B cell (primary cell): ENCODE measurements at regions not wholly inside any gene's neighbourhood (a gene's known extent, or its start where the extent isn't known, plus 50 kb on each side); places are given as distances from the start of the nearest gene placed in this dataset.

ENCODE experiments used
- ATAC-seq: fragments of 200-7000 bp; cut with Tn5 transposase; one replicate; pipeline ENCODE4 v1.10.0; 2021; ENCODE audit warnings: low read depth, mild to moderate bottlenecking, moderate number of reproducible peaks, moderate library complexity
- CTCF ChIA-PET: fragments of 350-600 bp; sonication (Branson Sonifier 250); formaldehyde crosslinking; loops from one replicate; lab custom pipeline; 2021; ENCODE audit warnings: antibody characterized with exemption, inconsistent platforms; lab: Charles Lee
- POLR2A ChIA-PET: fragments of 350-600 bp; sonication (Branson Sonifier 250); formaldehyde crosslinking; loops from one replicate; lab custom pipeline; 2021; ENCODE audit warnings: antibody characterized with exemption; lab: Charles Lee
- DNase-seq: peaks from one replicate; pipeline ENCODE4 v3.0.0; 2013
- H2AFZ ChIP-seq: 2 replicates; pipeline ENCODE4 v1.6.1; 2012; ENCODE audit warnings: mild to moderate bottlenecking, low read depth, low read length; ENCODE audit not compliant: insufficient read depth, poor library complexity, severe bottlenecking
- H3K27ac ChIP-seq, 2 donors: 1 replicate in 1 of 2; 2 replicates in 1 of 2; pipeline ENCODE4 v1.5.1; 2012 to 2013; ENCODE audit warnings: low read length in 2 of 2, mild to moderate bottlenecking in 2 of 2, moderate library complexity in 1 of 2
- H3K27me3 ChIP-seq, 4 experiments: fragments of 200-600 bp in 1 of 4; sonication (generic) in 1 of 4; replicated peaks in 1 of 4; 1 replicate in 2 of 4; 2 replicates in 2 of 4; pipeline versions ENCODE4 v1.6.1 to v1.7.0; 2013 to 2016; ENCODE audit warnings: low read length in 3 of 4, mild to moderate bottlenecking in 2 of 4, mixed read lengths in 1 of 4, moderate library complexity in 1 of 4; ENCODE audit not compliant: insufficient read depth in 4 of 4, control insufficient read depth in 3 of 4; ENCODE audit errors: control extremely low read depth in 1 of 4
- H3K36me3 ChIP-seq, 2 experiments: replicated peaks in 1 of 2; 1 replicate in 1 of 2; 2 replicates in 1 of 2; pipeline versions ENCODE4 v1.6.1 to v1.7.1; 2013; ENCODE audit warnings: low read length in 1 of 2; ENCODE audit not compliant: insufficient read depth in 2 of 2, control insufficient read depth in 1 of 2; ENCODE audit errors: control extremely low read depth in 1 of 2, extremely low read depth in 1 of 2
- H3K4me1 ChIP-seq, 2 donors: fragments of 200-600 bp in 1 of 2; sonication (generic) in 1 of 2; 1 replicate in 1 of 2; 2 replicates in 1 of 2; pipeline versions ENCODE4 v1.5.1 to v1.6.1; 2013 to 2017; ENCODE audit warnings: low read length in 2 of 2; ENCODE audit not compliant: control insufficient read depth in 2 of 2, insufficient read depth in 2 of 2
- H3K4me2 ChIP-seq: replicated peaks from 2 replicates; pipeline ENCODE3; 2012; ENCODE audit warnings: mild to moderate bottlenecking, low read depth, low read length; ENCODE audit not compliant: poor library complexity, severe bottlenecking
- H3K4me3 ChIP-seq, 5 experiments: fragments of 200-600 bp in 1 of 5; sonication (generic) in 1 of 5; 1 replicate in 3 of 5; 2 replicates in 2 of 5; pipeline versions ENCODE4 v1.5.1 to v1.7.0; 2011 to 2016; ENCODE audit warnings: low read length in 4 of 5, mild to moderate bottlenecking in 4 of 5, low read depth in 2 of 5, control low read depth in 1 of 5, moderate library complexity in 1 of 5; ENCODE audit not compliant: insufficient read depth in 1 of 5; ENCODE audit errors: control extremely low read depth in 1 of 5, extremely low read depth in 1 of 5
- H3K79me2 ChIP-seq: fragments of 200-600 bp; sonication (generic); one replicate; pipeline ENCODE4 v1.6.0; 2016; ENCODE audit warnings: low read length; ENCODE audit not compliant: control insufficient read depth, insufficient read depth
- H3K9ac ChIP-seq: fragments of 200-600 bp; sonication (generic); 2 replicates; pipeline ENCODE4 v1.6.1; 2017; ENCODE audit warnings: mild to moderate bottlenecking, low read length, moderate library complexity
- H3K9me3 ChIP-seq, 3 donors: one replicate each; pipeline versions ENCODE4 v1.6.1 to v1.7.1; 2013; ENCODE audit warnings: low read length in 2 of 3; ENCODE audit not compliant: control insufficient read depth in 2 of 3, insufficient read depth in 1 of 3; ENCODE audit errors: control extremely low read depth in 1 of 3
- H4K20me1 ChIP-seq: 2 replicates; pipeline ENCODE4 v1.6.0; 2012; ENCODE audit warnings: mild to moderate bottlenecking, low read length; ENCODE audit not compliant: insufficient read depth, control insufficient read depth, poor library complexity, severe bottlenecking
- H3K27ac Mint-ChIP-seq: one replicate; pipeline ENCODE4 v1.8.0; 2021; ENCODE audit warnings: mixed read lengths
- H3K27me3 Mint-ChIP-seq: one replicate; pipeline ENCODE4 v1.8.0; 2021; ENCODE audit warnings: mixed read lengths
- H3K4me1 Mint-ChIP-seq: one replicate; pipeline ENCODE4 v1.8.0; 2021; ENCODE audit warnings: mixed read lengths
- H3K4me3 Mint-ChIP-seq: one replicate; pipeline ENCODE4 v1.8.0; 2021; ENCODE audit warnings: mixed read lengths
- H3K9me3 Mint-ChIP-seq: one replicate; pipeline ENCODE4 v1.8.0; 2022; ENCODE audit warnings: mixed read lengths; ENCODE audit not compliant: insufficient read depth
- CTCF ChIP-seq: fragments of 200-600 bp; IDR thresholded peaks from one replicate; pipeline ENCODE4 v1.8.0; 2022; ENCODE audit warnings: antibody characterized with exemption, mild to moderate bottlenecking
- EZH2 ChIP-seq: IDR thresholded peaks from 2 replicates; pipeline ENCODE4 v1.6.1; 2012; ENCODE audit warnings: borderline replicate concordance, low read depth, mild to moderate bottlenecking, moderate library complexity, low read length; ENCODE audit not compliant: insufficient read depth, poor library complexity, severe bottlenecking
- WGBS: methylation state at CpG from one replicate; pipeline ENCODE4 v1.1.5; 2013; ENCODE audit warnings: missing lambda C conversion rate; ENCODE audit not compliant: insufficient coverage; 5-methylcytosine and 5-hydroxymethylcytosine counted together
- intact Hi-C: fragments of 100-400 bp; cut with micrococcal nuclease; formaldehyde crosslinking; loops from one replicate; pipeline ENCODE4 v1.10.0; 2022

- no peak overlapping the region for H3K4me3 Mint-ChIP-seq
- no peaks in the 10 kb centered on the region for H3K9me3 Mint-ChIP-seq
- DNase-seq (no peak), ATAC-seq (no peak)
- ChIA-PET CTCF (no interaction called here), POLR2A (no interaction called here)
- no peaks in the 10 kb centered on the region for H4K20me1 ChIP-seq
- no peak for TF ChIP-seq EZH2
- TF ChIP-seq CTCF, result no peak
- H3K27ac Mint-ChIP-seq, result no peak overlapping the region
- no peaks in the 10 kb centered on the region for H3K36me3 ChIP-seq
- no peak overlapping the region for H3K27ac ChIP-seq
- H3K4me2 ChIP-seq, result no peak overlapping the region
- peaks cover 0 to 2% (median 0%) of the 10 kb centered on the region in 3 donors for H3K9me3 ChIP-seq
- H3K4me1 ChIP-seq, result no peaks in the 10 kb centered on the region
- H3K4me3 ChIP-seq, result no peak overlapping the region
- H3K27me3 ChIP-seq, result no peaks in the 10 kb centered on the region
- H2AFZ ChIP-seq, result no peak overlapping the region
- WGBS, result 75% methylated on average over 1 of the region's 2 CpGs
- H3K79me2 ChIP-seq, result no peaks in the 10 kb centered on the region
- no peaks in the 10 kb centered on the region for H3K27me3 Mint-ChIP-seq
- H3K9ac ChIP-seq, result no peak overlapping the region
- intact Hi-C loops, result no loop called here
- H3K4me1 Mint-ChIP-seq, result no peaks in the 10 kb centered on the region
Observed at GRCh38 chr13:73422973-73423372, 364.2 kb downstream of the KLF5 start.

DNA sequence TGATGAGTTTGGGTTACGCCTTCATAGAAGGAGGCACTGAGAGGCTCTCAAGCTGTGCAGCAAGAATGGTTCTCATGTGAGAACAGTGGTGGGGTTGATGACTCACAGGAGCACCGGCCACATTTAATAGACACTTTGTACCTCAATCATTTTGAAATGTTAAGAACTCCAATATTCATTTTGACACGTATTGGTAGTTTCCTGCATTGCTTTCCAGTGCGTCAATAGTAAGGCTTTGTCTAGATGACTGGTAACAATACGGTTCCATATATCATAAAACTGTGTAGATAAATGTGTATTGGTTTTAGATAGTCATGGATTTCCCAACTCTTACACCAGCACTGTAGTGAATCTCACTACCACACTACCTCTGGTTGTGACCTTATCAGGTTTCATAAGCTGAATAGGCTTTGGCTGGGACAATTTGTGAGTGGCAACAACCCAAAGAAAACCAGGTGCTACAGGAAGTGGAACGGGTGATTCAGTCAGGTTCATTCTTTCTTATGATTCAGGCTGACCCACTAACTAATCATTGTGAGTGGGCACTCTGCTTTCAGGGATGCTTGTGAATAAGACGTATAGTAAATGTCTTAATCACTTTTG lies 362.6 kb downstream of the KLF5 start:
- TF ChIP-seq CTCF (no peak), EZH2 (no peak)
- H3K4me2 ChIP-seq, result no peak overlapping the region
- H3K9ac ChIP-seq, result no peak overlapping the region
- no peaks in the 10 kb centered on the region for H3K27me3 Mint-ChIP-seq
- no peak overlapping the region for H3K27ac Mint-ChIP-seq
- H3K4me3 ChIP-seq, result no peak overlapping the region
- H3K27me3 ChIP-seq, result no peaks in the 10 kb centered on the region
- no peaks in the 10 kb centered on the region for H3K4me1 Mint-ChIP-seq
- 94% methylated on average over 2 of the region's 7 CpGs for whole genome bisulfite sequencing
- no peaks in the 10 kb centered on the region for H4K20me1 ChIP-seq
- ChIA-PET CTCF (no interaction called here), POLR2A (no interaction called here)
- H3K4me1 ChIP-seq, result no peaks in the 10 kb centered on the region
- peaks cover 0 to 9% (median 0%) of the 10 kb centered on the region in 3 donors for H3K9me3 ChIP-seq
- no peaks in the 10 kb centered on the region for H3K9me3 Mint-ChIP-seq
- intact Hi-C loops, result no loop called here
- H3K79me2 ChIP-seq, result no peaks in the 10 kb centered on the region
- H2AFZ ChIP-seq, result no peak overlapping the region
- ATAC-seq (no peak), DNase-seq (no peak)
- H3K4me3 Mint-ChIP-seq, result no peak overlapping the region
- H3K36me3 ChIP-seq, result no peaks in the 10 kb centered on the region
- H3K27ac ChIP-seq, result no peak overlapping the region
